ENCODE measurements at regions not wholly inside any gene's neighbourhood (a gene's known extent, or its start where the extent isn't known, plus 50 kb on each side); places are given as distances from the start of the nearest gene placed in this dataset.

- TF ChIP-seq, protein P1, sequence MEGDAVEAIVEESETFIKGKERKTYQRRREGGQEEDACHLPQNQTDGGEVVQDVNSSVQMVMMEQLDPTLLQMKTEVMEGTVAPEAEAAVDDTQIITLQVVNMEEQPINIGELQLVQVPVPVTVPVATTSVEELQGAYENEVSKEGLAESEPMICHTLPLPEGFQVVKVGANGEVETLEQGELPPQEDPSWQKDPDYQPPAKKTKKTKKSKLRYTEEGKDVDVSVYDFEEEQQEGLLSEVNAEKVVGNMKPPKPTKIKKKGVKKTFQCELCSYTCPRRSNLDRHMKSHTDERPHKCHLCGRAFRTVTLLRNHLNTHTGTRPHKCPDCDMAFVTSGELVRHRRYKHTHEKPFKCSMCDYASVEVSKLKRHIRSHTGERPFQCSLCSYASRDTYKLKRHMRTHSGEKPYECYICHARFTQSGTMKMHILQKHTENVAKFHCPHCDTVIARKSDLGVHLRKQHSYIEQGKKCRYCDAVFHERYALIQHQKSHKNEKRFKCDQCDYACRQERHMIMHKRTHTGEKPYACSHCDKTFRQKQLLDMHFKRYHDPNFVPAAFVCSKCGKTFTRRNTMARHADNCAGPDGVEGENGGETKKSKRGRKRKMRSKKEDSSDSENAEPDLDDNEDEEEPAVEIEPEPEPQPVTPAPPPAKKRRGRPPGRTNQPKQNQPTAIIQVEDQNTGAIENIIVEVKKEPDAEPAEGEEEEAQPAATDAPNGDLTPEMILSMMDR (conservative IDR thresholded peaks at IDR 0.05; ENCODE audit: low read depth in 2 of 2) = no peak
- TF ChIP-seq POLR2AphosphoS5 (IDR thresholded peaks at IDR 0.05; ENCODE audit: low read depth) = no peak
- no peak for TF ChIP-seq EZH2 (IDR thresholded peaks at IDR 0.05; ENCODE audit: low read depth, unreplicated experiment)
- no peak for TF ChIP-seq ETS1 (IDR thresholded peaks at IDR 0.05)
- TF ChIP-seq REST (IDR thresholded peaks at IDR 0.05; ENCODE audit: unreplicated experiment) = no peak
- TF ChIP-seq EZH2phosphoT487 (IDR thresholded peaks at IDR 0.05; ENCODE audit: unreplicated experiment) = no peak
- no peak for TF ChIP-seq ZNF331 (CRISPR knock-in tag; IDR thresholded peaks at IDR 0.05; ENCODE audit: low read depth)
- TF ChIP-seq CREB1 (CRISPR knock-in tag; IDR thresholded peaks at IDR 0.05; ENCODE audit: low read depth) = no peak
- no peak for TF ChIP-seq JUNB (IDR thresholded peaks at IDR 0.05; ENCODE audit: unreplicated experiment)
- TF ChIP-seq STAT1 (IDR thresholded peaks at IDR 0.05; ENCODE audit: unreplicated experiment) = no peak
Measured at GRCh38 chr12:93179792-93180191, 197.9 kb upstream of the NUDT4 start.
